Neural progenitor cell (in vitro differentiated cells): ENCODE measurements at regions not wholly inside any gene's neighbourhood (a gene's known extent, or its start where the extent isn't known, plus 50 kb on each side); places are given as distances from the start of the nearest gene placed in this dataset.

Source experiments
- CTCF ChIP-seq: fragments of 200-600 bp; sonication (generic); IDR thresholded peaks from 2 replicates; pipeline ENCODE4 v1.5.1; 2017; ENCODE audit warnings: antibody characterized with exemption, mild to moderate bottlenecking
- EZH2 ChIP-seq: fragments of 200-600 bp; sonication (generic); IDR thresholded peaks from 2 replicates; pipeline ENCODE4 v1.6.1; 2017; ENCODE audit warnings: antibody characterized with exemption, mild to moderate bottlenecking, moderate library complexity
- EZH2phosphoT487 ChIP-seq: fragments of 200-600 bp; sonication (generic); IDR thresholded peaks from 2 replicates; pipeline ENCODE4 v1.6.1; 2017; ENCODE audit warnings: antibody characterized with exemption

- TF ChIP-seq CTCF (no peak), EZH2 (no peak), EZH2phosphoT487 (no peak)
Measured at GRCh38 chr10:111425459-111425858, 348.6 kb downstream of the ADRA2A start.
